ENCODE measurements at regions not wholly inside any gene's neighbourhood (a gene's known extent, or its start where the extent isn't known, plus 50 kb on each side); places are given as distances from the start of the nearest gene placed in this dataset.

GRCh38 chr18:6574631-6575030 lies 154.9 kb upstream of the ARHGAP28 start:
- Histone ChIP-seq H2AFZ (ENCODE audit: control insufficient read depth, low read length) (no peak overlapping the region), H3K4me1 (ENCODE audit: control insufficient read depth, extremely low read depth, insufficient read depth, low read length) (no peaks in the 10 kb centered on the region), H3K4me3 (ENCODE audit: control insufficient read depth in 2 of 3, extremely low read depth in 1 of 3, insufficient read depth in 2 of 3, low read depth in 1 of 3, low read length in 3 of 3) (no peak overlapping the region), H3K4me2 (ENCODE audit: control insufficient read depth, extremely low read depth, insufficient read depth, low read depth, low read length) (no peak overlapping the region), H3K27me3 (ENCODE audit: control insufficient read depth, extremely low read depth, insufficient read depth, low read length) (peaks cover 3% of the 10 kb centered on the region), H3K36me3 (ENCODE audit: control insufficient read depth in 2 of 2, extremely low read depth in 1 of 2, insufficient read depth in 2 of 2, low read length in 2 of 2) (no peaks in the 10 kb centered on the region), H3K9ac (ENCODE audit: control insufficient read depth, extremely low read depth, insufficient read depth, low read length) (no peak overlapping the region), H3K27ac (ENCODE audit: control insufficient read depth, insufficient read depth, low read length) (no peak overlapping the region), H3K9me1 (ENCODE audit: control insufficient read depth, extremely low read depth, insufficient read depth, low read length) (no peaks in the 10 kb centered on the region), H4K20me1 (ENCODE audit: control insufficient read depth, extremely low read depth, insufficient read depth, low read length) (no peaks in the 10 kb centered on the region), H3K79me2 (ENCODE audit: control insufficient read depth, insufficient read depth, low read length) (no peaks in the 10 kb centered on the region), H3K9me3 (ENCODE audit: control insufficient read depth, low read depth, low read length) (no peaks in the 10 kb centered on the region)
- FAIRE-seq (no peak), DNase-seq (ENCODE audit: low read depth, low spot score) (no peak)
- dilution Hi-C loops (cut with MboI; ENCODE audit: extremely low pct_ligation_motif_present, low sequenced_read_pairs): no loop called here
- TF ChIP-seq EZH2 (IDR thresholded peaks at IDR 0.05; ENCODE audit: low read length): no peak
- no peak for TF ChIP-seq CTCF (optimal IDR thresholded peaks at IDR 0.05 in 1 of 3, IDR thresholded peaks at IDR 0.05 in 1 of 3, conservative IDR thresholded peaks at IDR 0.05 in 1 of 3; ENCODE audit: extremely low read depth in 1 of 3, insufficient read depth in 2 of 3, low read length in 3 of 3)

GRCh38 chr18:6575908-6576307 lies 153.6 kb upstream of the ARHGAP28 start:
- no peaks in the 10 kb centered on the region for H4K20me1 ChIP-seq (ENCODE audit: control insufficient read depth, extremely low read depth, insufficient read depth, low read length)
- no peak overlapping the region for H3K9ac ChIP-seq (ENCODE audit: control insufficient read depth, extremely low read depth, insufficient read depth, low read length)
- DNase-seq (ENCODE audit: low read depth, low spot score) (no peak), FAIRE-seq (no peak)
- dilution Hi-C loops (cut with MboI; ENCODE audit: extremely low pct_ligation_motif_present, low sequenced_read_pairs): no loop called here
- no peak overlapping the region for H3K4me2 ChIP-seq (ENCODE audit: control insufficient read depth, extremely low read depth, insufficient read depth, low read depth, low read length)
- no peaks in the 10 kb centered on the region for H3K9me1 ChIP-seq (ENCODE audit: control insufficient read depth, extremely low read depth, insufficient read depth, low read length)
- peaks cover 3% of the 10 kb centered on the region for H3K27me3 ChIP-seq (ENCODE audit: control insufficient read depth, extremely low read depth, insufficient read depth, low read length)
- no peaks in the 10 kb centered on the region for H3K79me2 ChIP-seq (ENCODE audit: control insufficient read depth, insufficient read depth, low read length)
- H3K4me1 ChIP-seq (ENCODE audit: control insufficient read depth, extremely low read depth, insufficient read depth, low read length): no peaks in the 10 kb centered on the region
- TF ChIP-seq EZH2 (IDR thresholded peaks at IDR 0.05; ENCODE audit: low read length) (no peak), CTCF (optimal IDR thresholded peaks at IDR 0.05 in 1 of 3, IDR thresholded peaks at IDR 0.05 in 1 of 3, conservative IDR thresholded peaks at IDR 0.05 in 1 of 3; ENCODE audit: extremely low read depth in 1 of 3, insufficient read depth in 2 of 3, low read length in 3 of 3) (no peak)
- no peaks in the 10 kb centered on the region for H3K36me3 ChIP-seq (ENCODE audit: control insufficient read depth in 2 of 2, extremely low read depth in 1 of 2, insufficient read depth in 2 of 2, low read length in 2 of 2)
- no peaks in the 10 kb centered on the region for H3K9me3 ChIP-seq (ENCODE audit: control insufficient read depth, low read depth, low read length)
- H3K4me3 ChIP-seq (ENCODE audit: control insufficient read depth in 2 of 3, extremely low read depth in 1 of 3, insufficient read depth in 2 of 3, low read depth in 1 of 3, low read length in 3 of 3): no peak overlapping the region
- H2AFZ ChIP-seq (ENCODE audit: control insufficient read depth, low read length): no peak overlapping the region
- H3K27ac ChIP-seq (ENCODE audit: control insufficient read depth, insufficient read depth, low read length): no peak overlapping the region
